Endothelial cell of umbilical vein (primary cell): ENCODE measurements at regions not wholly inside any gene's neighbourhood (a gene's known extent, or its start where the extent isn't known, plus 50 kb on each side); places are given as distances from the start of the nearest gene placed in this dataset.

ENCODE experiments used
- BruUV-seq: library from RNA; stranded (reverse); fragments of 400-500 nt; replicated peaks from 2 replicates; lab custom pipeline; 2021; lab: Mats Ljungman, UMichigan
- CTCF ChIA-PET: fragments of 300-600, 350-600 bp; sonication (Branson Sonifier 250); formaldehyde crosslinking; loops from one replicate; lab custom pipeline; 2021; ENCODE audit warnings: antibody characterized with exemption, inconsistent platforms; lab: Charles Lee
- POLR2A ChIA-PET: fragments of 300-600, 350-600 bp; sonication (Branson Sonifier 250); formaldehyde crosslinking; loops from one replicate; lab custom pipeline; 2021; ENCODE audit warnings: antibody characterized with exemption, inconsistent platforms; lab: Charles Lee
- DNase-seq: peaks from one replicate; pipeline ENCODE4 v3.0.0-alpha.2; 2011; ENCODE audit warnings: low read depth, low spot score
- FAIRE-seq: peaks from 2 replicates; lab custom pipeline; 2011; peaks lifted over from hg19 to GRCh38; lab: Jason Lieb, UNC
- H2AFZ ChIP-seq: 2 replicates; pipeline ENCODE4 v1.6.0; 2012; ENCODE audit warnings: low read depth, low read length, control low read depth, inconsistent platforms
- H3K27ac ChIP-seq: 2 replicates; pipeline ENCODE4 v1.5.1; 2011; ENCODE audit warnings: low read depth, mild to moderate bottlenecking, control low read depth, low read length, moderate library complexity; ENCODE audit not compliant: insufficient read depth
- H3K27me3 ChIP-seq, 2 experiments: 2 replicates each; pipeline versions ENCODE4 v1.6.0 to v1.6.1; 2011; ENCODE audit warnings: low read length in 2 of 2, mixed read lengths in 1 of 2; ENCODE audit not compliant: control insufficient read depth in 2 of 2, insufficient read depth in 2 of 2
- H3K36me3 ChIP-seq, 2 experiments: 2 replicates in 1 of 2; 3 replicates in 1 of 2; pipeline ENCODE4 v1.5.1; 2011; ENCODE audit warnings: low read length in 2 of 2, mild to moderate bottlenecking in 1 of 2, moderate library complexity in 1 of 2; ENCODE audit not compliant: control insufficient read depth in 2 of 2, insufficient read depth in 2 of 2; ENCODE audit errors: extremely low read depth in 1 of 2
- H3K4me1 ChIP-seq: 3 replicates; pipeline ENCODE4 v1.5.1; 2011; ENCODE audit warnings: mild to moderate bottlenecking, low read length; ENCODE audit not compliant: control insufficient read depth, insufficient read depth; ENCODE audit errors: extremely low read depth
- H3K4me2 ChIP-seq: 2 replicates; pipeline ENCODE4 v1.6.1; 2011; ENCODE audit warnings: low read length, control low read depth, mixed read lengths; ENCODE audit not compliant: insufficient read depth
- H3K4me3 ChIP-seq, 3 experiments: fragments of 200-600 bp in 1 of 3; sonication (generic), shearing (Covaris generic) in 1 of 3; replicated peaks in 1 of 3; 2 replicates each; pipeline ENCODE4 v1.5.1; 2011 to 2016; ENCODE audit warnings: control low read depth in 3 of 3, low read length in 3 of 3, mild to moderate bottlenecking in 2 of 3, inconsistent platforms in 1 of 3, low read depth in 1 of 3, moderate library complexity in 1 of 3; ENCODE audit not compliant: insufficient read depth in 1 of 3
- H3K79me2 ChIP-seq: 2 replicates; pipeline ENCODE4 v1.6.0; 2012; ENCODE audit warnings: low read length, inconsistent platforms; ENCODE audit not compliant: control insufficient read depth, insufficient read depth
- H3K9ac ChIP-seq: replicated peaks from 2 replicates; pipeline ENCODE3; 2011; ENCODE audit warnings: low read length, control low read depth; ENCODE audit not compliant: insufficient read depth; ENCODE audit errors: extremely low read depth
- H3K9me1 ChIP-seq: replicated peaks from 3 replicates; pipeline ENCODE4 v1.6.0; 2011; ENCODE audit warnings: mild to moderate bottlenecking, low read length; ENCODE audit not compliant: control insufficient read depth, insufficient read depth; ENCODE audit errors: extremely low read depth
- H3K9me3 ChIP-seq: replicated peaks from 2 replicates; pipeline ENCODE4 v1.5.1; 2012; ENCODE audit warnings: low read length, inconsistent platforms; ENCODE audit not compliant: control insufficient read depth, insufficient read depth
- H4K20me1 ChIP-seq: replicated peaks from 2 replicates; pipeline ENCODE3; 2011; ENCODE audit warnings: mild to moderate bottlenecking, low read length; ENCODE audit not compliant: control insufficient read depth, insufficient read depth; ENCODE audit errors: extremely low read depth
- EZH2 ChIP-seq: IDR thresholded peaks from 2 replicates; pipeline ENCODE4 v1.6.1; 2012; ENCODE audit warnings: borderline replicate concordance, low read depth, mild to moderate bottlenecking, moderate library complexity, low read length, inconsistent platforms; ENCODE audit not compliant: severe bottlenecking
- FOS ChIP-seq: IDR thresholded peaks from 2 replicates; pipeline ENCODE4 v1.6.1; 2011; ENCODE audit warnings: mild to moderate bottlenecking, low read length, moderate library complexity, borderline replicate concordance; ENCODE audit not compliant: insufficient read depth
- GATA2 ChIP-seq: IDR thresholded peaks from 2 replicates; pipeline ENCODE4 v1.7.0; 2011; ENCODE audit warnings: low read depth, mild to moderate bottlenecking, moderate library complexity, mixed read lengths, low read length; ENCODE audit not compliant: insufficient read length, insufficient read depth
- JUN ChIP-seq: IDR thresholded peaks from 2 replicates; pipeline ENCODE4 v1.6.1; 2011; ENCODE audit warnings: borderline replicate concordance, low read depth; ENCODE audit not compliant: insufficient read length, insufficient read depth
- MYC ChIP-seq: IDR thresholded peaks from one replicate; pipeline ENCODE4 v1.6.1; 2011; ENCODE audit warnings: mild to moderate bottlenecking, low read depth, low read length
- POLR2A ChIP-seq: IDR thresholded peaks from 2 replicates; pipeline ENCODE4 v1.6.1; 2012; ENCODE audit warnings: low read depth, mild to moderate bottlenecking, control low read depth, low read length
- POLR2AphosphoS5 ChIP-seq: IDR thresholded peaks from 2 replicates; pipeline ENCODE4 v1.6.1; 2012; ENCODE audit warnings: low read depth, mild to moderate bottlenecking, control low read depth, low read length, moderate library complexity; ENCODE audit not compliant: insufficient read depth
- dilution Hi-C: fragments of 300-500 bp; cut with MboI; formaldehyde crosslinking; loops from one replicate; pipeline ENCODE4 v1.15.0; 2019; ENCODE audit warnings: low sequenced_read_pairs; ENCODE audit not compliant: extremely low pct_ligation_motif_present
- intact Hi-C: fragments of 100-400 bp; cut with micrococcal nuclease; formaldehyde crosslinking; loops from one replicate; pipeline ENCODE4 v1.10.0; 2022
- TF ChIP-seq, protein P1 (sequence below), 2 donors: IDR thresholded peaks; 1 replicate in 1 of 2; 2 replicates in 1 of 2; pipeline ENCODE4 v1.5.1; 2011; ENCODE audit warnings: low read length in 2 of 2, mild to moderate bottlenecking in 2 of 2, moderate library complexity in 2 of 2, control low read depth in 1 of 2, inconsistent platforms in 1 of 2, low read depth in 1 of 2; ENCODE audit not compliant: insufficient read depth in 1 of 2; ENCODE audit errors: extremely low read depth in 1 of 2
- TF ChIP-seq, protein P2 (sequence below): IDR thresholded peaks from 2 replicates; pipeline ENCODE4 v1.6.1; 2011; ENCODE audit not compliant: insufficient read depth, insufficient read length

DNA sequence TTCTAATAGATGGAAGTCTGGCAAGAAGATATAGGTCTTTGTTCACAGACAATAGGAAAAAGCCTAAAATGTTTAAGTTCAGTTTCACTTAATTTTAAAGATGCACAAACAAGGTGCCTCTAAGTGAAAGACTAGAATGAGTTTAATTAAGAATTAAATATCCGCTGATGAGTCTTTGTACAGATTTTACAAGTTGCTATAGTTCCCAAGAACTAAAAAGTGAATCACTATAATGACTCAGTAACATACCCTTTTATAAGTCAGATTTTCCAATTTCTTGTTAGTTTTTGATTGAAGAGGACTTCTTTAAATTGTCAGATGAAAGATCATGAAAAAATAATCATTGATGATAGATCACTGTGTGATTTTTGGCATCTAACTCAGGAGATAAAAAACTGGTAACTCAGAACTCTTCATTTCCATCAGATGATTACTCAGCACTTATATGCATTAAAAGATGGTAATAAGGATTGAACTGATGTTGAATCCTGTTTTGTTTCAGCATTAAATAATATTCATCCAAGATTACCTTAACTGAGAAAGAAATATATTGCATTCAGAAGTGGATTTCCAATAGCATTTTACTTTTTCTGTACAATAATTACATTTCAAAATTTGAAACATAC, 59.0 kb upstream of the ST6GALNAC3 start:
- no peak overlapping the region for H3K27ac ChIP-seq
- DNase-seq: no peak
- POLR2A ChIA-PET: no interaction called here
- CTCF ChIA-PET: no interaction called here
- no peak overlapping the region for H2AFZ ChIP-seq
- TF ChIP-seq GATA2: no peak
- no peak for TF ChIP-seq POLR2AphosphoS5
- TF ChIP-seq JUN: no peak
- no peak for TF ChIP-seq EZH2
- no peak for TF ChIP-seq FOS
- TF ChIP-seq, protein P1, sequence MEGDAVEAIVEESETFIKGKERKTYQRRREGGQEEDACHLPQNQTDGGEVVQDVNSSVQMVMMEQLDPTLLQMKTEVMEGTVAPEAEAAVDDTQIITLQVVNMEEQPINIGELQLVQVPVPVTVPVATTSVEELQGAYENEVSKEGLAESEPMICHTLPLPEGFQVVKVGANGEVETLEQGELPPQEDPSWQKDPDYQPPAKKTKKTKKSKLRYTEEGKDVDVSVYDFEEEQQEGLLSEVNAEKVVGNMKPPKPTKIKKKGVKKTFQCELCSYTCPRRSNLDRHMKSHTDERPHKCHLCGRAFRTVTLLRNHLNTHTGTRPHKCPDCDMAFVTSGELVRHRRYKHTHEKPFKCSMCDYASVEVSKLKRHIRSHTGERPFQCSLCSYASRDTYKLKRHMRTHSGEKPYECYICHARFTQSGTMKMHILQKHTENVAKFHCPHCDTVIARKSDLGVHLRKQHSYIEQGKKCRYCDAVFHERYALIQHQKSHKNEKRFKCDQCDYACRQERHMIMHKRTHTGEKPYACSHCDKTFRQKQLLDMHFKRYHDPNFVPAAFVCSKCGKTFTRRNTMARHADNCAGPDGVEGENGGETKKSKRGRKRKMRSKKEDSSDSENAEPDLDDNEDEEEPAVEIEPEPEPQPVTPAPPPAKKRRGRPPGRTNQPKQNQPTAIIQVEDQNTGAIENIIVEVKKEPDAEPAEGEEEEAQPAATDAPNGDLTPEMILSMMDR (IDR thresholded peaks at IDR 0.05; ENCODE audit: extremely low read depth in 1 of 2, insufficient read depth in 1 of 2, low read depth in 1 of 2, low read length in 2 of 2): no peak
- TF ChIP-seq POLR2A: no peak
- TF ChIP-seq MYC: no peak
- TF ChIP-seq, protein P2, sequence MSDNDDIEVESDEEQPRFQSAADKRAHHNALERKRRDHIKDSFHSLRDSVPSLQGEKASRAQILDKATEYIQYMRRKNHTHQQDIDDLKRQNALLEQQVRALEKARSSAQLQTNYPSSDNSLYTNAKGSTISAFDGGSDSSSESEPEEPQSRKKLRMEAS: no peak
- no peak overlapping the region for H3K9ac ChIP-seq
- dilution Hi-C loops (no loop called here), intact Hi-C loops (no loop called here)
- no peaks in the 10 kb centered on the region for H3K9me3 ChIP-seq
- peaks cover 0 to 6% of the 10 kb centered on the region in 2 experiments for H3K27me3 ChIP-seq
- H3K4me1 ChIP-seq: no peaks in the 10 kb centered on the region
- no peak overlapping the region for H3K4me2 ChIP-seq
- no peaks in the 10 kb centered on the region for H4K20me1 ChIP-seq
- H3K36me3 ChIP-seq: no peaks in the 10 kb centered on the region
- H3K4me3 ChIP-seq: no peak overlapping the region
- H3K79me2 ChIP-seq: no peaks in the 10 kb centered on the region
- no peak for FAIRE-seq
- H3K9me1 ChIP-seq: no peaks in the 10 kb centered on the region
- no TSS peak for BruUV-seq
